Tibial nerve (tissue), 3 donors: ENCODE measurements at regions not wholly inside any gene's neighbourhood (a gene's known extent, or its start where the extent isn't known, plus 50 kb on each side); places are given as distances from the start of the nearest gene placed in this dataset.

Experiments
- CTCF ChIP-seq, 5 experiments: fragments of 200-600 bp in 3 of 5; fragments of 450-650 bp in 2 of 5; sonication (generic) in 3 of 5; IDR thresholded peaks; one replicate each; pipeline ENCODE4 v1.5.1; 2016 to 2019; ENCODE audit warnings: antibody characterized with exemption in 5 of 5, mild to moderate bottlenecking in 3 of 5, moderate library complexity in 2 of 5
- POLR2A ChIP-seq, 2 donors: fragments of 450-650 bp; IDR thresholded peaks; one replicate each; pipeline ENCODE4 v1.6.1; 2017; ENCODE audit warnings: antibody characterized with exemption in 2 of 2, mild to moderate bottlenecking in 2 of 2, moderate library complexity in 2 of 2

DNA sequence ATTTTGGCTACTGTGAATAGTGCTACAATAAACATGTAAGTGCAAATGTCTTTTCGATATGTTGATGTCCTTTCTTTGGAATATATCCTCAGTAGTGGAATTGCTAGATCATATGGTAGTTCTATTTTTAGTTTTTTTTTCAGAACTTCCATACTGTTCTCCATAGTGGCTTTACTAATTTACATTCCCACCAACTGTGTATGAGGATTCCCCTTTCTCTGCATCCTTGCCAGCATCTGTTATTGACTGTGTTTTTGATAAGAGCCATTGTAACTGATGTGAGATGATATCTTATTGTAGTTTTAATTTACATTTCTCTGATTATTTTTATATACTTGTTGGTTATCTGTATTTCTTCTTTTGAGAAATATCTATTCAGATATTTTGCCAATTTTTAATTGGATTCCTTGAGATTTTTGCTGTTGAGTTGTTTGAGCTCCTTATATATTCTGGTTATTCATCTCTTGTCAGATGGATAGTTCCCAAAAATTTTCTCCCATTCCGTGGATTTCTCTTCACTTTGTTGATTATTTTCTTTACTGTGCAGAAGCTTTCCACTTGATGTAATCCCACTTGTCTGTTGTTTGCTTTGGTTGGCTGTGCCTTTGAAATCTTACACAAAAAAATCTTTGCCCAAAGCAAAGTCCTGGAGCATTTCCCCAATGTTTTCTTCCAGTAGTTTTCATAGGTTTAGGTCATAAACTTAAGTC, 532.3 kb downstream of the PID1 start:
- no peak for TF ChIP-seq POLR2A (IDR thresholded peaks at IDR 0.05)
- TF ChIP-seq CTCF (IDR thresholded peaks at IDR 0.05), result no peak
